Endothelial cell (in vitro differentiated cells): ENCODE measurements at regions not wholly inside any gene's neighbourhood (a gene's known extent, or its start where the extent isn't known, plus 50 kb on each side); places are given as distances from the start of the nearest gene placed in this dataset.

Experiments
- DNase-seq: peaks from one replicate; pipeline ENCODE4 v3.0.0; 2021; ENCODE audit warnings: low spot score
- H3K27ac Mint-ChIP-seq: one replicate; pipeline ENCODE4 v1.8.0; 2021; ENCODE audit warnings: mixed read lengths, inconsistent platforms; ENCODE audit not compliant: unreplicated experiment
- H3K27me3 Mint-ChIP-seq: one replicate; pipeline ENCODE4 v1.8.0; 2021; ENCODE audit warnings: mild to moderate bottlenecking, moderate library complexity, mixed read lengths, inconsistent platforms; ENCODE audit not compliant: unreplicated experiment
- H3K36me3 Mint-ChIP-seq: one replicate; pipeline ENCODE4 v1.8.0; 2021; ENCODE audit warnings: mild to moderate bottlenecking, low read depth, mixed read lengths, inconsistent platforms; ENCODE audit not compliant: unreplicated experiment
- H3K4me1 Mint-ChIP-seq: one replicate; pipeline ENCODE4 v1.8.0; 2021; ENCODE audit warnings: mild to moderate bottlenecking, mixed read lengths, inconsistent platforms; ENCODE audit not compliant: unreplicated experiment
- H3K4me3 Mint-ChIP-seq: one replicate; pipeline ENCODE4 v1.8.0; 2021; ENCODE audit warnings: mild to moderate bottlenecking, mixed read lengths, inconsistent platforms; ENCODE audit not compliant: unreplicated experiment
- H3K9me3 Mint-ChIP-seq: one replicate; pipeline ENCODE4 v1.8.0; 2021; ENCODE audit warnings: mixed read lengths, inconsistent platforms; ENCODE audit not compliant: unreplicated experiment
- CTCF ChIP-seq: fragments of 200-600 bp; sonication (generic); IDR thresholded peaks from one replicate; pipeline ENCODE4 v1.5.0; 2021; ENCODE audit warnings: antibody characterized with exemption; ENCODE audit not compliant: unreplicated experiment

- Mint-ChIP-seq H3K27me3 (peaks cover 2% of the 10 kb centered on the region), H3K4me3 (no peak overlapping the region), H3K9me3 (no peaks in the 10 kb centered on the region), H3K36me3 (no peaks in the 10 kb centered on the region), H3K27ac (no peak overlapping the region), H3K4me1 (no peaks in the 10 kb centered on the region)
- TF ChIP-seq CTCF: no peak
- no peak for DNase-seq
These were observed 718.9 kb downstream of the BRD1 start for GRCh38 chr22:49108636-49109315.

- Mint-ChIP-seq H3K4me1 (no peaks in the 10 kb centered on the region), H3K36me3 (no peaks in the 10 kb centered on the region), H3K27ac (no peak overlapping the region), H3K4me3 (no peak overlapping the region), H3K9me3 (no peaks in the 10 kb centered on the region), H3K27me3 (peaks cover 2% of the 10 kb centered on the region)
- TF ChIP-seq CTCF: no peak
- no peak for DNase-seq
These were observed 719.6 kb downstream of the BRD1 start for GRCh38 chr22:49107961-49108530.

- TF ChIP-seq CTCF: no peak
- no peaks in the 10 kb centered on the region for H3K36me3 Mint-ChIP-seq
- H3K4me1 Mint-ChIP-seq: no peaks in the 10 kb centered on the region
- DNase-seq: no peak
- H3K27me3 Mint-ChIP-seq: peaks cover 2% of the 10 kb centered on the region
- H3K4me3 Mint-ChIP-seq: no peak overlapping the region
- no peak overlapping the region for H3K27ac Mint-ChIP-seq
- no peaks in the 10 kb centered on the region for H3K9me3 Mint-ChIP-seq
These were observed 720.1 kb downstream of the BRD1 start for GRCh38 chr22:49107561-49107960.

- no peak for DNase-seq
- H3K9me3 Mint-ChIP-seq: no peaks in the 10 kb centered on the region
- no peaks in the 10 kb centered on the region for H3K27me3 Mint-ChIP-seq
These were observed 720.9 kb downstream of the BRD1 start for GRCh38 chr22:49106842-49107152.

More at GRCh38 chr22:49106842-49107152, 720.9 kb downstream of the BRD1 start:
- H3K4me3 Mint-ChIP-seq: no peak overlapping the region
- no peak for TF ChIP-seq CTCF
- H3K4me1 Mint-ChIP-seq: no peaks in the 10 kb centered on the region
- no peaks in the 10 kb centered on the region for H3K36me3 Mint-ChIP-seq
- no peak overlapping the region for H3K27ac Mint-ChIP-seq
